TTC549 (cell line): ENCODE measurements at regions not wholly inside any gene's neighbourhood (a gene's known extent, or its start where the extent isn't known, plus 50 kb on each side); places are given as distances from the start of the nearest gene placed in this dataset.

Experiments
- FAIRE-seq: peaks from 2 replicates; lab custom pipeline; 2012; peaks lifted over from hg19 to GRCh38; lab: Jason Lieb, UNC

DNA sequence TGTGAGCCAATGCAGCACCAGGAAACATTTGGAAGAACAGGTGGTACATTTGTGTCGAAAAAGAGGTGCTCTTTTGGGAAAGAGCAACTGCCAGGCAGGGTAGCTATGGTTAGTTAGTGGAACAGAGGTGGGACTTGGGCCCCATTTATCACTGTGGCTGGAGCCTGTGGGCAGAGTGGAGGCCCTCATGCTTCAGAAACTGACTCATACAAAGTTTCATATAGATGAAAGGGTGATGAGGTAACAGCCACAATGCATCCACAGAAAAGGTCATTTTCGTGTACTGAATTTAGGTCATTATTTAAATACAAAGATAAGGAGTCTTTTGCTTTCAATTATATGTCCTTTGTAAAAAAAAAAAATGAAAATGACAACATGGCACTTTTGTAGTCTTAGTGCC, 76.4 kb upstream of the HS3ST5 start:
- no peak for FAIRE-seq

DNA sequence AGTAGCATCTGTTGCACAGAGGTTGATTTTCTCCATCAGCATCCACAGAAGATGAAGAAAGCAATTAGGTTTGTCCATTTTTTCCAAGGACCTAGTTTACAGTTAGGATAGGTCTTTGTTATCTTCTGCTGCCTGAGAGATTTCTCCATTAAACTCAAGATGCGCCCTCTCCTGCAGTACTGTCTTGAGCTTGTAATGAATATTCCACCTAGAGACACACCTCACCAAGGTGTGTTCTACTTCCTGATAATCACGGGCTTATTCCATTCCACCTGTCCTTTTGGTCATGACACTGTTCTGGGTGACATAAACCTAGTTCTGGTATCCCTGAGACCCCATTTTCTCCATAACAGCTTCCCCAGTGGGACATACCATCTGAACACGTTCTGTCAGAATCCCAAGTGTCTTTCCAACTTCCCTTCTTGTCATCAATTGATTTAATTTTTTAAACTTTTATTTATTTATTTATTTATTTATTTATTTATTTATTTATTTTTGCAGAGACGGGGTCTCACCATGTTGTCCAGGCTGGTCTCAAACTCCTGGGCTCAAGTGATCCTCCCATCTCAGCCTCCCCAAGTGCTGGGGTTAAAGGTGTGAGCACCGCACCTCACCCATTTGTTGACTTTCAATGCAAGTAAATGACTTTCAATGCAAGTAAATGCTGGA, 75.6 kb upstream of the HS3ST5 start:
- FAIRE-seq, result no peak

DNA sequence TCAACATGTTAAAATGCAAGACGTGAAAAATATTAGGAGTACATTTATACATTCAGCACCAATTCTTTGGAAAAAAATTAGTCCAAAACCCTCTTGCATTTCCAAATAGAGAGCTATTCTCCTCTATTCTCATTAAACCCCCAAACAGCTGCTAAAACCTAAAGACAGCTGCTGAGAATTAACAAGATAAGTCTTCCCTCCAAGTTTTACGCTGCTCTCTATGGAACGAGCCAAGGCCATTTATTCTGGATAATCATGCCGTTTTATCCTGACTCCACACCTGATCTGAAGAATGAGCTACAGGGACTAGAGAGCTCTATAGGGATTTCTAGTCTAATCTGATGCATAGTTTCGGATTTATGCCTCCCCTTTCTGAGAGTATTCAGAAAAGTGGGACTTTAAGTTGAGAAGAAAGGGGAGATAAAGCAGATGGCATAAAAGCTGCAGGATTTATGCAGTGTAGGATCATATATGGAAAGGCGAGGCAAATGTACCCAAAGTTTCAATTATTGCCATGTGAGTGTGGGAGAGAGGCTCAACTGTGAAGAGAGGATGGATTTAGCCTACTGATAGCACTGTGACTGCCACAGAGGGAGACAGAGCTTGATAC, 64.7 kb upstream of the HS3ST5 start:
- no peak for FAIRE-seq

DNA sequence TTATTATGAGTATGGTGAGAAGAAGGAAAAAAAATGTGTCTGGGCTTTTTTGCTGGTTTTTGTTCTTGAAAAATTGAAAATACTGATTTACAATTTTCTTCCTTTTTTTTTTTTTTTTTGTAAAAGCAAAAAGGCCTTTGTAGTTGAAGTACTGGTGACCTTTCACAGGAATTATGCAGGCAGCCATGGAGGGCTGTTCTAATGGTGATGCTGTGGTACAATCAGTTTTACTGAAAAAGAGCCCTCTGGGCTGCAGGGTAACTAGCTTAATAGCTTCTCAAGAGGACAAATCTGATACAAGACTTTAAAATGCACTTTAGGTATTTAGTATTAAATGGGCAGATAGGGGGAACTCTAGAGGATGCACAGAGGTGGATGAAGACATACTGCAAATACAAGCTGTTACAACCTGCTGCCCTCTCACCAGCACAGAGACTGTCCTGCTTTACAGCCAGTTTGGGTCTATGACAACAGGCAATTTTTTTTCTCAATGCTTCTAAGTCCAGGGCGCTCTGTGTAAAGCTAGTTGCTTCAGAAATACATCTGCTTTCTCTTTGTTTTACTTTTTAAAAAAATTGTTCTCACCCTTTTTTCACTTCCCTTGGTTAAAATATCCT, 61.6 kb upstream of the HS3ST5 start:
- FAIRE-seq, result no peak

DNA sequence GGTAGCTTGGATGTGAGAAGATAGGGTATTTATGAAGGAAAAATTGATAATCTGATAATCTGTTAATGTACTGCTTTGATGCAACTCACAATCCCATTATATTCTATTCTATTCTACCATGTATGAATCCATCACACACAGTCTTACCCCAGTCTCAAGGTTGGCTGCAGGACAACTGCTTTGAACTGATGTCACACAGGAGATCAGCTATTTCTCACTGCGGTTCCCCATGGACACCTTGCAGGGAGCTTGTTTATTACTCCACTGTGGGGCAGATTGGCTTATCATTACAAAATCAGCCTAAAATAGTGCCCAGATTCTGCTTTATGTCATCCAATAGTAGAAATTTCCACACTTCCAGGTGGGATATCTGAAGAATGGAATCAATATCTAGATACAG, 61.0 kb upstream of the HS3ST5 start:
- FAIRE-seq, result no peak

DNA sequence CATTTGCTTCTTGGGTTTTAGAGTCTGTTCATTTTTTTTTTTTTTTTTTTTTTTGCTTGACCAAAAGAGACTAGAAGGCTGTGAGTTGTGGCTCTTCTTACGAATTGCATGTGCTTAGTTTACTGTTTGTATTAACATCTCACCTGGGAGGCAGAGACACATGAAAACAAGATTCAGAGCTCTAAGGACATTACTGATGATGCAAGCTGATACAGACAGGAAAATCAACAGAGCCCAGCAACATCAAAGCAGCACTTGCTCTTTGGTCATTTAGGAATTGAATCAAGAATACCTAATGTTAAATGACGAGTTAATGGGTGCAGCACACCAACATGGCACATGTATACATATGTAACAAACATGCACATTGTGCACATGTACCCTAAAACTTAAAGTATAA, 55.7 kb upstream of the HS3ST5 start:
- no peak for FAIRE-seq
